Prostate gland (tissue), 2 donors: ENCODE measurements at regions not wholly inside any gene's neighbourhood (a gene's known extent, or its start where the extent isn't known, plus 50 kb on each side); places are given as distances from the start of the nearest gene placed in this dataset.

Experiments used
- CTCF ChIP-seq, 4 experiments: fragments of 200-600 bp in 2 of 4; fragments of 450-650 bp in 2 of 4; sonication (generic) in 2 of 4; IDR thresholded peaks; 1 replicate in 3 of 4; 2 replicates in 1 of 4; pipeline ENCODE4 v1.5.1; 2016 to 2019; ENCODE audit warnings: antibody characterized with exemption in 4 of 4, mild to moderate bottlenecking in 2 of 4, moderate library complexity in 2 of 4
- POLR2A ChIP-seq: fragments of 450-650 bp; IDR thresholded peaks from one replicate; pipeline ENCODE4 v1.6.1; 2016; ENCODE audit warnings: antibody characterized with exemption, mild to moderate bottlenecking

DNA sequence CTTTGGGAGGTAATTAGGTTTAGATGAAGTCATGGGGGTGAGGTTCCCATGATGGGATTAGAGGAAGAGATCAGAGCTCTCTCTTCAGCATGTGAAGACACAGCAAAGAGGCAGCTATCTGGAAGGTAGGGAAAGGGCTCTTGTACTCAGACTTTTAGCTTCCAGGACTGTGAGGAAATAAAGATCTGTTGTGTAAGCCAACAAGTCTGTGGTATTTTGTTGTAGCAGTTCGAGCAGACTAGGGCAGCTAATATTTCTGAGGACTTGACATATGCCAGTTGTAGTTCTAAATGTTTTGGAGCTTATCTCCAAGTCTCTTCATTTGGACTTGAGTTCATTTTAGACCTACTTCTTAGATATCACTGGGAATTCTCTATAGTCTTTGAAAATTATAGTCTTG is 137.3 kb upstream of the PDE5A start:
- TF ChIP-seq POLR2A (no peak), CTCF (IDR thresholded peaks at IDR 0.05) (no peak)
